ENCODE measurements at regions not wholly inside any gene's neighbourhood (a gene's known extent, or its start where the extent isn't known, plus 50 kb on each side); places are given as distances from the start of the nearest gene placed in this dataset.

- Histone ChIP-seq H3K4me1 (ENCODE audit: insufficient read depth, low read length) (no peaks in the 10 kb centered on the region), H3K4me2 (ENCODE audit: insufficient read depth, low read length) (no peak overlapping the region)
- no peak for ATAC-seq (ENCODE audit: insufficient read depth, low read depth)
These were observed 74.6 kb downstream of the TRIM42 start for GRCh38 chr3:140752499-140752898.

GRCh38 chr3:140753865-140754754, 76.2 kb downstream of the TRIM42 start:
- DNase-seq: no peak
- Histone ChIP-seq H4K20me1 (ENCODE audit: insufficient read depth, low read length) (no peaks in the 10 kb centered on the region), H3K4me1 (ENCODE audit: insufficient read depth, low read length) (no peaks in the 10 kb centered on the region), H3K27me3 (ENCODE audit: insufficient read depth, low read length, poor library complexity) (peaks cover 18% of the 10 kb centered on the region), H2AFZ (ENCODE audit: low read depth, low read length) (no peak overlapping the region), H3K36me3 (ENCODE audit: insufficient read depth, low read length) (no peaks in the 10 kb centered on the region), H3K4me3 (ENCODE audit: low read depth in 1 of 2, low read length in 2 of 2) (no peak overlapping the region), H3K4me2 (ENCODE audit: insufficient read depth, low read length) (no peak overlapping the region), H3K9ac (ENCODE audit: low read depth, low read length) (no peak overlapping the region), H3K79me2 (ENCODE audit: insufficient read depth, low read length) (no peaks in the 10 kb centered on the region), H3K9me3 (ENCODE audit: insufficient read depth, low read length, severe bottlenecking) (no peaks in the 10 kb centered on the region), H3K27ac (ENCODE audit: low read length) (no peak overlapping the region)
- ATAC-seq (ENCODE audit: insufficient read depth, low read depth): no peak
- TF ChIP-seq EZH2 (IDR thresholded peaks at IDR 0.05; ENCODE audit: borderline replicate concordance, low read depth, low read length, severe bottlenecking) (no peak), CTCF (IDR thresholded peaks at IDR 0.05; ENCODE audit: borderline replicate concordance, extremely low read depth, low read length, poor library complexity, severe bottlenecking) (no peak)

More at GRCh38 chr3:140752499-140752898, 74.6 kb downstream of the TRIM42 start:
- H3K36me3 ChIP-seq (ENCODE audit: insufficient read depth, low read length): no peaks in the 10 kb centered on the region
- no peak overlapping the region for H3K4me3 ChIP-seq (ENCODE audit: low read depth in 1 of 2, low read length in 2 of 2)
- H3K9me3 ChIP-seq (ENCODE audit: insufficient read depth, low read length, severe bottlenecking): no peaks in the 10 kb centered on the region
- no peak overlapping the region for H2AFZ ChIP-seq (ENCODE audit: low read depth, low read length)
- H3K79me2 ChIP-seq (ENCODE audit: insufficient read depth, low read length): no peaks in the 10 kb centered on the region
- H3K9ac ChIP-seq (ENCODE audit: low read depth, low read length): no peak overlapping the region
- no peak for TF ChIP-seq CTCF (IDR thresholded peaks at IDR 0.05; ENCODE audit: borderline replicate concordance, extremely low read depth, low read length, poor library complexity, severe bottlenecking)
- TF ChIP-seq EZH2 (IDR thresholded peaks at IDR 0.05; ENCODE audit: borderline replicate concordance, low read depth, low read length, severe bottlenecking): no peak
- H4K20me1 ChIP-seq (ENCODE audit: insufficient read depth, low read length): no peaks in the 10 kb centered on the region
- no peak overlapping the region for H3K27ac ChIP-seq (ENCODE audit: low read length)
- DNase-seq: no peak
- H3K27me3 ChIP-seq (ENCODE audit: insufficient read depth, low read length, poor library complexity): peaks cover 24% of the 10 kb centered on the region

GRCh38 chr3:140754936-140755335, 77.1 kb downstream of the TRIM42 start:
- no peak for TF ChIP-seq EZH2 (IDR thresholded peaks at IDR 0.05; ENCODE audit: borderline replicate concordance, low read depth, low read length, severe bottlenecking)
- no peak for TF ChIP-seq CTCF (IDR thresholded peaks at IDR 0.05; ENCODE audit: borderline replicate concordance, extremely low read depth, low read length, poor library complexity, severe bottlenecking)
- Histone ChIP-seq H4K20me1 (ENCODE audit: insufficient read depth, low read length) (no peaks in the 10 kb centered on the region), H3K27ac (ENCODE audit: low read length) (no peak overlapping the region), H3K79me2 (ENCODE audit: insufficient read depth, low read length) (no peaks in the 10 kb centered on the region), H3K36me3 (ENCODE audit: insufficient read depth, low read length) (no peaks in the 10 kb centered on the region), H3K9me3 (ENCODE audit: insufficient read depth, low read length, severe bottlenecking) (no peaks in the 10 kb centered on the region), H3K4me3 (ENCODE audit: low read depth in 1 of 2, low read length in 2 of 2) (no peak overlapping the region), H3K4me2 (ENCODE audit: insufficient read depth, low read length) (no peak overlapping the region), H2AFZ (ENCODE audit: low read depth, low read length) (no peak overlapping the region), H3K9ac (ENCODE audit: low read depth, low read length) (no peak overlapping the region), H3K4me1 (ENCODE audit: insufficient read depth, low read length) (no peaks in the 10 kb centered on the region), H3K27me3 (ENCODE audit: insufficient read depth, low read length, poor library complexity) (peaks cover 13% of the 10 kb centered on the region)
- ATAC-seq (ENCODE audit: insufficient read depth, low read depth) (no peak), DNase-seq (no peak)

Measured in DND-41 (cell line).